ENCODE measurements at regions not wholly inside any gene's neighbourhood (a gene's known extent, or its start where the extent isn't known, plus 50 kb on each side); places are given as distances from the start of the nearest gene placed in this dataset.
"Not testable (repeated sequence)": the region's sequence is repeated elsewhere in the genome, so short reads cannot be mapped to it uniquely, and the experiment has no call there.

- DNase-seq, result not testable (repeated sequence)
These were observed 89.9 kb upstream of the NOTCH2NLA start for GRCh38 chr1:146318715-146319114.

GRCh38 chr1:146317785-146318184, 89.0 kb upstream of the NOTCH2NLA start:
- DNase-seq, result not testable (repeated sequence)

GRCh38 chr1:146314449-146315246, 85.8 kb upstream of the NOTCH2NLA start:
- not testable (repeated sequence) for DNase-seq

- DNase-seq, result not testable (repeated sequence)
These were observed 81.8 kb upstream of the NOTCH2NLA start for GRCh38 chr1:146310579-146310978.

GRCh38 chr1:146309427-146309826, 80.6 kb upstream of the NOTCH2NLA start:
- not testable (repeated sequence) for DNase-seq

- DNase-seq, result not testable (repeated sequence)
These were observed 80.1 kb upstream of the NOTCH2NLA start for GRCh38 chr1:146308892-146309291.

GRCh38 chr1:146308152-146308551, 79.3 kb upstream of the NOTCH2NLA start:
- DNase-seq, result not testable (repeated sequence)

- DNase-seq, result not testable (repeated sequence)
These were observed 78.8 kb upstream of the NOTCH2NLA start for GRCh38 chr1:146307632-146308031.

GRCh38 chr1:146306651-146307050, 77.8 kb upstream of the NOTCH2NLA start:
- DNase-seq, result not testable (repeated sequence)

GRCh38 chr1:146305442-146305841, 76.6 kb upstream of the NOTCH2NLA start:
- DNase-seq, result not testable (repeated sequence)

- not testable (repeated sequence) for DNase-seq
These were observed 69.7 kb upstream of the NOTCH2NLA start for GRCh38 chr1:146298575-146298897.

- DNase-seq, result not testable (repeated sequence)
These were observed 69.2 kb upstream of the NOTCH2NLA start for GRCh38 chr1:146297781-146298574.

GRCh38 chr1:146292940-146293936, 64.4 kb upstream of the NOTCH2NLA start:
- not testable (repeated sequence) for DNase-seq

GRCh38 chr1:146292424-146292823, 63.6 kb upstream of the NOTCH2NLA start:
- DNase-seq, result not testable (repeated sequence)

- DNase-seq, result not testable (repeated sequence)
These were observed 59.1 kb upstream of the NOTCH2NLA start for GRCh38 chr1:146287881-146288280.

GRCh38 chr1:146284760-146285159, 55.9 kb upstream of the NOTCH2NLA start:
- not testable (repeated sequence) for DNase-seq

GRCh38 chr1:146283527-146283880, 54.7 kb upstream of the NOTCH2NLA start:
- not testable (repeated sequence) for DNase-seq

GRCh38 chr1:146282807-146283526, 54.1 kb upstream of the NOTCH2NLA start:
- not testable (repeated sequence) for DNase-seq

GRCh38 chr1:146281522-146281921, 52.7 kb upstream of the NOTCH2NLA start:
- DNase-seq, result not testable (repeated sequence)

- not testable (repeated sequence) for DNase-seq
These were observed 49.9 kb upstream of the NOTCH2NLA start for GRCh38 chr1:146278758-146279157.
